Mesendoderm (in vitro differentiated cells): ENCODE measurements at regions not wholly inside any gene's neighbourhood (a gene's known extent, or its start where the extent isn't known, plus 50 kb on each side); places are given as distances from the start of the nearest gene placed in this dataset.

Experiments used
- DNase-seq: peaks from one replicate; pipeline ENCODE4 v3.0.0; 2013
- H2AK5ac ChIP-seq: 2 replicates; pipeline ENCODE4 v1.6.1; 2013; ENCODE audit warnings: low read length, inconsistent platforms
- H2BK120ac ChIP-seq: 2 replicates; pipeline ENCODE4 v1.6.1; 2013; ENCODE audit warnings: low read depth, mild to moderate bottlenecking, low read length, moderate library complexity, mixed read lengths
- H2BK15ac ChIP-seq: replicated peaks from 2 replicates; pipeline ENCODE4 v1.6.1; 2013; ENCODE audit warnings: low read depth, mild to moderate bottlenecking, moderate library complexity
- H2BK5ac ChIP-seq: 2 replicates; pipeline ENCODE4 v1.6.1; 2013; ENCODE audit warnings: low read length, inconsistent platforms
- H3K18ac ChIP-seq: 2 replicates; pipeline ENCODE4 v1.6.1; 2013; ENCODE audit warnings: mild to moderate bottlenecking, low read length, mixed read lengths
- H3K23ac ChIP-seq: one replicate; pipeline ENCODE4 v1.6.1; 2013; ENCODE audit warnings: low read length
- H3K27ac ChIP-seq: 2 replicates; pipeline ENCODE4 v1.5.1; 2013; ENCODE audit warnings: low read depth, mild to moderate bottlenecking, inconsistent platforms, low read length, moderate library complexity
- H3K27me3 ChIP-seq: 2 replicates; pipeline ENCODE4 v1.6.1; 2013; ENCODE audit warnings: low read length, control low read depth, mild to moderate bottlenecking, inconsistent platforms; ENCODE audit not compliant: insufficient read depth, poor library complexity
- H3K36me3 ChIP-seq: 2 replicates; pipeline ENCODE4 v1.6.1; 2013; ENCODE audit warnings: low read length, inconsistent platforms; ENCODE audit not compliant: control insufficient read depth, insufficient read depth
- H3K4ac ChIP-seq: one replicate; pipeline ENCODE4 v1.6.1; 2013; ENCODE audit warnings: low read depth, mild to moderate bottlenecking, low read length, moderate library complexity
- H3K4me1 ChIP-seq: 2 replicates; pipeline ENCODE4 v1.6.1; 2013; ENCODE audit warnings: low read depth, low read length, inconsistent platforms; ENCODE audit not compliant: control insufficient read depth
- H3K4me2 ChIP-seq: 2 replicates; pipeline ENCODE4 v1.6.1; 2013; ENCODE audit warnings: low read length
- H3K4me3 ChIP-seq: 2 replicates; pipeline ENCODE4 v1.5.1; 2013; ENCODE audit warnings: mild to moderate bottlenecking, low read length
- H3K56ac ChIP-seq: one replicate; pipeline ENCODE4 v1.6.1; 2013; ENCODE audit warnings: low read length
- H3K79me1 ChIP-seq: 2 replicates; pipeline ENCODE4 v1.6.1; 2013; ENCODE audit warnings: low read length, inconsistent platforms
- H3K79me2 ChIP-seq: 2 replicates; pipeline ENCODE4 v1.6.1; 2013; ENCODE audit warnings: mild to moderate bottlenecking, low read length; ENCODE audit not compliant: control insufficient read depth, insufficient read depth
- H3K9ac ChIP-seq: 2 replicates; pipeline ENCODE4 v1.6.1; 2013; ENCODE audit warnings: low read length, inconsistent platforms
- H4K5ac ChIP-seq: one replicate; pipeline ENCODE4 v1.6.1; 2013; ENCODE audit warnings: low read length
- H4K8ac ChIP-seq: one replicate; pipeline ENCODE4 v1.6.1; 2013; ENCODE audit warnings: low read depth, mild to moderate bottlenecking, control low read depth, low read length, moderate library complexity
- WGBS: extraction: QIAGEN DNeasy Blood & Tissue Kit; methylation state at CpG from one replicate; pipeline ENCODE4 v1.1.7; 2013; ENCODE audit warnings: low lambda C conversion rate, missing lambda C conversion rate; ENCODE audit not compliant: insufficient coverage; ENCODE audit errors: extremely low coverage; 5-methylcytosine and 5-hydroxymethylcytosine counted together

DNA sequence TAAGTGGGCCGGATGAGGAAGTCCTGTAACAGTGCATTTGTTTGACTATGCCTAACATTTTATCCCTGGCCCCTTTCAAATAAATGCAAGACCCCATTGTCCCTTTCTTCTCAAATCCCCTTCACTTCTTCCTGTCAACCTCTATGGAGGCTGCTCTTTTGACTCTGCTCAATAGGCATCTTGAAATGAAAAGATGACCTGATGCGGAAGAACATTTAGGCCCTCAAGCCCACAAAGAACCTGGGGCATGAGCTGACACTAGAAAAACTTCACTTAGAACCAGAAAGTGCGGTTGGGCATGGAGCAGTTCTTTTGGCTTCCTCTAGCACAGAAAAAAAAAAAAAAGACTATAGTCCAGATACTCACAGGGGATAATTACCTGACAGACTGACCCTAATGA is 1434.7 kb upstream of the WWC1 start:
- H3K9ac ChIP-seq, result no peak overlapping the region
- no peak overlapping the region for H3K4me2 ChIP-seq
- no peak overlapping the region for H2BK15ac ChIP-seq
- no peak overlapping the region for H4K5ac ChIP-seq
- no peak for DNase-seq
- H3K79me2 ChIP-seq, result no peaks in the 10 kb centered on the region
- no peaks in the 10 kb centered on the region for H3K79me1 ChIP-seq
- H2BK5ac ChIP-seq, result no peak overlapping the region
- no peaks in the 10 kb centered on the region for H3K27me3 ChIP-seq
- H2BK120ac ChIP-seq, result no peak overlapping the region
- H3K27ac ChIP-seq, result no peak overlapping the region
- H4K8ac ChIP-seq, result no peak overlapping the region
- H3K23ac ChIP-seq, result no peak overlapping the region
- H2AK5ac ChIP-seq, result no peak overlapping the region
- no peak overlapping the region for H3K4me3 ChIP-seq
- no peak overlapping the region for H3K18ac ChIP-seq
- WGBS, result no CpG with 5 or more reads among the region's 3 CpGs
- no peak overlapping the region for H3K4ac ChIP-seq
- H3K36me3 ChIP-seq, result no peaks in the 10 kb centered on the region
- H3K56ac ChIP-seq, result no peak overlapping the region
- H3K4me1 ChIP-seq, result peaks cover 1% of the 10 kb centered on the region

- no peak overlapping the region for H3K56ac ChIP-seq
- no peak overlapping the region for H3K4me2 ChIP-seq
- H3K79me2 ChIP-seq, result no peaks in the 10 kb centered on the region
- H2BK15ac ChIP-seq, result no peak overlapping the region
- no peak overlapping the region for H3K27ac ChIP-seq
- H2BK120ac ChIP-seq, result no peak overlapping the region
- no peak overlapping the region for H3K18ac ChIP-seq
- no peak overlapping the region for H3K4ac ChIP-seq
- H2AK5ac ChIP-seq, result no peak overlapping the region
- H3K9ac ChIP-seq, result no peak overlapping the region
- H3K79me1 ChIP-seq, result no peaks in the 10 kb centered on the region
- no peak overlapping the region for H3K23ac ChIP-seq
- no peak overlapping the region for H4K5ac ChIP-seq
- no CpG with 5 or more reads among the region's 5 CpGs for WGBS
- peaks cover 1% of the 10 kb centered on the region for H3K4me1 ChIP-seq
- H2BK5ac ChIP-seq, result no peak overlapping the region
- no peaks in the 10 kb centered on the region for H3K36me3 ChIP-seq
- DNase-seq, result no peak
- H4K8ac ChIP-seq, result no peak overlapping the region
- H3K4me3 ChIP-seq, result no peak overlapping the region
- no peaks in the 10 kb centered on the region for H3K27me3 ChIP-seq
Measured at GRCh38 chr5:166860426-166860825, 1431.0 kb upstream of the WWC1 start.

GRCh38 chr5:166862581-166862980 is 1428.9 kb upstream of the WWC1 start:
- no peaks in the 10 kb centered on the region for H3K4me1 ChIP-seq
- H3K79me2 ChIP-seq, result no peaks in the 10 kb centered on the region
- DNase-seq, result no peak
- no peak overlapping the region for H3K27ac ChIP-seq
- H4K5ac ChIP-seq, result no peak overlapping the region
- H3K56ac ChIP-seq, result no peak overlapping the region
- no peak overlapping the region for H3K23ac ChIP-seq
- no peak overlapping the region for H2BK120ac ChIP-seq
- no peaks in the 10 kb centered on the region for H3K79me1 ChIP-seq
- H3K4me2 ChIP-seq, result no peak overlapping the region
- H2AK5ac ChIP-seq, result no peak overlapping the region
- H3K9ac ChIP-seq, result no peak overlapping the region
- H3K18ac ChIP-seq, result no peak overlapping the region
- no peaks in the 10 kb centered on the region for H3K36me3 ChIP-seq
- no peak overlapping the region for H4K8ac ChIP-seq
- H3K4ac ChIP-seq, result no peak overlapping the region
- H2BK15ac ChIP-seq, result no peak overlapping the region
- WGBS, result no CpG with 5 or more reads among the region's 5 CpGs
- H3K27me3 ChIP-seq, result no peaks in the 10 kb centered on the region
- no peak overlapping the region for H3K4me3 ChIP-seq
- H2BK5ac ChIP-seq, result no peak overlapping the region

GRCh38 chr5:166865206-166865605 is 1426.2 kb upstream of the WWC1 start:
- no peaks in the 10 kb centered on the region for H3K79me2 ChIP-seq
- WGBS, result no CpG with 5 or more reads among the region's 6 CpGs
- H3K9ac ChIP-seq, result no peak overlapping the region
- H2AK5ac ChIP-seq, result no peak overlapping the region
- H4K8ac ChIP-seq, result no peak overlapping the region
- no peaks in the 10 kb centered on the region for H3K36me3 ChIP-seq
- no peak overlapping the region for H3K56ac ChIP-seq
- H3K4me3 ChIP-seq, result no peak overlapping the region
- no peak overlapping the region for H3K18ac ChIP-seq
- H3K27me3 ChIP-seq, result no peaks in the 10 kb centered on the region
- H2BK120ac ChIP-seq, result no peak overlapping the region
- no peaks in the 10 kb centered on the region for H3K79me1 ChIP-seq
- H3K4me1 ChIP-seq, result no peaks in the 10 kb centered on the region
- no peak overlapping the region for H4K5ac ChIP-seq
- H3K4me2 ChIP-seq, result no peak overlapping the region
- H3K23ac ChIP-seq, result no peak overlapping the region
- no peak for DNase-seq
- no peak overlapping the region for H2BK15ac ChIP-seq
- H2BK5ac ChIP-seq, result no peak overlapping the region
- no peak overlapping the region for H3K4ac ChIP-seq
- no peak overlapping the region for H3K27ac ChIP-seq

DNA sequence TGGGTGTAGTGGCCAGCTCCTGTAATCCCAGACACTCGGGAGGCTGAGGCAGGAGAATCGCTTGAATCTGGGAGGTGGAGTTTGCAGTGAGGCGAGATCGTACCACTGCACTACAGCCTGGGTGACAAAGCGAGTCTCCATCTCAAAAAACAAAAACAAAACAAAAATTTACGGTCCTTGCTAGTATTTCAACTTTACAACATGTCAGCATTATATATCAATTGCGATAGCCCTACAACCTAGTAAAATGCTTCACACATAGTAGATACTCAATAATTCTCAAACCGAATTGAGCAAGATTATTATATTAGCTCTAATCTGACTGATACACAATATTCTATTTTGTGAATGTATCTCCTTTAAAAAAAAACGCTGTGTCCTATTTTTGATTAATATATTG is 1411.0 kb upstream of the WWC1 start:
- H4K8ac ChIP-seq, result no peak overlapping the region
- H3K18ac ChIP-seq, result no peak overlapping the region
- H2BK120ac ChIP-seq, result no peak overlapping the region
- no peak overlapping the region for H3K4me2 ChIP-seq
- no CpG with 5 or more reads among the region's 9 CpGs for WGBS
- H3K4me3 ChIP-seq, result no peak overlapping the region
- no peaks in the 10 kb centered on the region for H3K4me1 ChIP-seq
- no peak overlapping the region for H3K56ac ChIP-seq
- H3K4ac ChIP-seq, result no peak overlapping the region
- H3K36me3 ChIP-seq, result no peaks in the 10 kb centered on the region
- no peak overlapping the region for H3K27ac ChIP-seq
- H3K79me2 ChIP-seq, result no peaks in the 10 kb centered on the region
- no peak for DNase-seq
- H2BK15ac ChIP-seq, result no peak overlapping the region
- no peak overlapping the region for H2AK5ac ChIP-seq
- H3K9ac ChIP-seq, result no peak overlapping the region
- H2BK5ac ChIP-seq, result no peak overlapping the region
- no peak overlapping the region for H3K23ac ChIP-seq
- no peaks in the 10 kb centered on the region for H3K79me1 ChIP-seq
- H3K27me3 ChIP-seq, result no peaks in the 10 kb centered on the region
- no peak overlapping the region for H4K5ac ChIP-seq

DNA sequence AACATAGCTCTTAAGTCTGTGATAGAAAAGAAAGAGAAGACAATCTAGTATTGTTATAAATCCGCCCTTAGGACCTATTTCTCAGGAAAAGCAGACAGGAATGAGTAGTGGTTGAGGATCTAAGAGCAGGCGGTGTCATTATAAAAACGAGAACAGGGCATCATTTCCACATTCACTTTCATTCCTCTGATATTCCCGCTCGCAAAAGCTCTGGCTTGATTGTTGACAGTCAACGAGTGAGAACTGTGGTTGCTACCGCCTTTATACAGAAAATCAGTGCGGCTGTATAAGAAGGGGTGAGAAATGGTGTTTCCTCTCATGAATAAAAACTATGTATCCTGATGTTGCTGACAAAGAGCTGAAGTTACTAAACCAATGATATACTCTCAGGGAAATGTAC is 1409.6 kb upstream of the WWC1 start:
- no peaks in the 10 kb centered on the region for H3K79me1 ChIP-seq
- H3K9ac ChIP-seq, result no peak overlapping the region
- H3K27ac ChIP-seq, result no peak overlapping the region
- H2BK120ac ChIP-seq, result no peak overlapping the region
- no peak overlapping the region for H2BK5ac ChIP-seq
- no peaks in the 10 kb centered on the region for H3K36me3 ChIP-seq
- no peak overlapping the region for H3K56ac ChIP-seq
- H2BK15ac ChIP-seq, result no peak overlapping the region
- no peak overlapping the region for H3K4ac ChIP-seq
- no peaks in the 10 kb centered on the region for H3K27me3 ChIP-seq
- H3K18ac ChIP-seq, result no peak overlapping the region
- no peak overlapping the region for H2AK5ac ChIP-seq
- no peak overlapping the region for H4K8ac ChIP-seq
- no peak overlapping the region for H3K23ac ChIP-seq
- no peak overlapping the region for H3K4me2 ChIP-seq
- H3K79me2 ChIP-seq, result no peaks in the 10 kb centered on the region
- WGBS, result no CpG with 5 or more reads among the region's 8 CpGs
- no peak overlapping the region for H4K5ac ChIP-seq
- H3K4me1 ChIP-seq, result no peaks in the 10 kb centered on the region
- DNase-seq, result no peak
- no peak overlapping the region for H3K4me3 ChIP-seq
